ENCODE measurements at regions not wholly inside any gene's neighbourhood (a gene's known extent, or its start where the extent isn't known, plus 50 kb on each side); places are given as distances from the start of the nearest gene placed in this dataset.
A peak's percentile ranks its signal among the peaks of the same experiment; 100 is the strongest.

GRCh38 chr2:129605646-129606045 is 373.8 kb upstream of the RAB6C start (continued):
- TF ChIP-seq E2F4 (CRISPR knock-in tag; IDR thresholded peaks at IDR 0.05; ENCODE audit: borderline replicate concordance, low read depth) (no peak), ESRRA (CRISPR knock-in tag; IDR thresholded peaks at IDR 0.05; ENCODE audit: borderline replicate concordance) (no peak), NR2C2 (CRISPR knock-in tag; IDR thresholded peaks at IDR 0.05) (no peak), ATF6 (CRISPR knock-in tag; IDR thresholded peaks at IDR 0.05) (no peak)

GRCh38 chr2:129606496-129607270 is 372.8 kb upstream of the RAB6C start:
- H3K36me3 Mint-ChIP-seq = peaks cover 11% of the 10 kb centered on the region
- DNase-seq (ENCODE audit: low spot score) = no peak
- CTCF ChIA-PET = interaction anchor here (0.7 to 1.2 kb wide), 3 partner anchors 8 to 142 kb away, joined by 3 read pairs; no protein-coding TSS in a partner anchor
- peak; percentile 58 for ATAC-seq
- peaks cover 23% of the 10 kb centered on the region for H3K4me1 Mint-ChIP-seq
- TF ChIP-seq ATF1 (CRISPR knock-in tag; IDR thresholded peaks at IDR 0.05) = no peak
- TF ChIP-seq GABPB1 (CRISPR knock-in tag; IDR thresholded peaks at IDR 0.05) = no peak
- no peak for TF ChIP-seq KAT7 (CRISPR knock-in tag; IDR thresholded peaks at IDR 0.05; ENCODE audit: borderline replicate concordance)
- H3K27me3 Mint-ChIP-seq (ENCODE audit: low read depth) = peaks cover 12% of the 10 kb centered on the region
- peak overlapping the region; percentile 37; the same call in 1 of the 2 replicates for H3K27ac Mint-ChIP-seq
- H3K4me3 Mint-ChIP-seq = no peak overlapping the region
- H3K9me3 Mint-ChIP-seq = peaks cover 23% of the 10 kb centered on the region
- POLR2A ChIA-PET = no interaction called here

- H3K4me1 Mint-ChIP-seq = peaks cover 29% of the 10 kb centered on the region
- H3K27ac Mint-ChIP-seq = no peak overlapping the region
- H3K36me3 Mint-ChIP-seq = peaks cover 11% of the 10 kb centered on the region
- H3K9me3 Mint-ChIP-seq = peaks cover 19% of the 10 kb centered on the region
- no peak overlapping the region for H3K4me3 Mint-ChIP-seq
- POLR2A ChIA-PET = no interaction called here
- DNase-seq (ENCODE audit: low spot score) (no peak), ATAC-seq (no peak)
- CTCF ChIA-PET = interaction anchor here (1.2 kb wide), 1 partner anchor 139 kb away, joined by 4 read pairs; no protein-coding TSS in a partner anchor
- peaks cover 13% of the 10 kb centered on the region for H3K27me3 Mint-ChIP-seq (ENCODE audit: low read depth)
- TF ChIP-seq ZNF671 (CRISPR knock-in tag; IDR thresholded peaks at IDR 0.05) (no peak), ZNF121 (CRISPR knock-in tag; IDR thresholded peaks at IDR 0.05) (no peak), CBFB (CRISPR knock-in tag; IDR thresholded peaks at IDR 0.05; ENCODE audit: low read depth) (no peak), USF1 (CRISPR knock-in tag; IDR thresholded peaks at IDR 0.05) (no peak), ZNF425 (CRISPR knock-in tag; conservative IDR thresholded peaks at IDR 0.05) (no peak), TEAD1 (CRISPR knock-in tag; IDR thresholded peaks at IDR 0.05) (no peak), ZNF512 (CRISPR knock-in tag; IDR thresholded peaks at IDR 0.05; ENCODE audit: borderline replicate concordance) (no peak), ZMAT4 (CRISPR knock-in tag; IDR thresholded peaks at IDR 0.05) (no peak), TCF7 (CRISPR knock-in tag; IDR thresholded peaks at IDR 0.05; ENCODE audit: low read depth) (no peak), ELF4 (CRISPR knock-in tag; IDR thresholded peaks at IDR 0.05; ENCODE audit: low read depth) (no peak), FOXJ3 (CRISPR knock-in tag; IDR thresholded peaks at IDR 0.05; ENCODE audit: borderline replicate concordance) (no peak), NFATC4 (CRISPR knock-in tag; IDR thresholded peaks at IDR 0.05) (no peak), SMAD4 (CRISPR knock-in tag; IDR thresholded peaks at IDR 0.05) (no peak), IRF2 (CRISPR knock-in tag; IDR thresholded peaks at IDR 0.05; ENCODE audit: borderline replicate concordance, low read depth) (no peak), ZBTB43 (CRISPR knock-in tag; IDR thresholded peaks at IDR 0.05) (no peak), MAX (CRISPR knock-in tag; IDR thresholded peaks at IDR 0.05) (no peak), ZNF423 (CRISPR knock-in tag; IDR thresholded peaks at IDR 0.05) (no peak)
Measured at GRCh38 chr2:129609224-129609623, 370.2 kb upstream of the RAB6C start.
